HUES6 (cell line): ENCODE measurements at regions not wholly inside any gene's neighbourhood (a gene's known extent, or its start where the extent isn't known, plus 50 kb on each side); places are given as distances from the start of the nearest gene placed in this dataset.

Experiments
- H3K27ac ChIP-seq: 2 replicates; pipeline ENCODE4 v1.7.0; 2013; ENCODE audit warnings: low read depth, mild to moderate bottlenecking, low read length, inconsistent platforms
- H3K27me3 ChIP-seq: 2 replicates; pipeline ENCODE4 v1.6.1; 2013; ENCODE audit warnings: low read length; ENCODE audit not compliant: control insufficient read depth, insufficient read depth
- H3K36me3 ChIP-seq: 2 replicates; pipeline ENCODE4 v1.6.1; 2013; ENCODE audit warnings: low read length; ENCODE audit not compliant: control insufficient read depth, insufficient read depth
- H3K4me1 ChIP-seq: 2 replicates; pipeline ENCODE4 v1.6.1; 2013; ENCODE audit warnings: low read length; ENCODE audit not compliant: control insufficient read depth, insufficient read depth
- H3K4me3 ChIP-seq: 2 replicates; pipeline ENCODE4 v1.5.1; 2013; ENCODE audit warnings: low read depth, low read length
- H3K9ac ChIP-seq: one replicate; pipeline ENCODE4 v1.6.1; 2013; ENCODE audit warnings: mild to moderate bottlenecking, low read length
- H3K9me3 ChIP-seq: 2 replicates; pipeline ENCODE4 v1.6.1; 2013; ENCODE audit warnings: low read depth, low read length; ENCODE audit not compliant: control insufficient read depth, insufficient read depth

- Histone ChIP-seq H3K9me3 (no peaks in the 10 kb centered on the region), H3K4me1 (peaks cover 6% of the 10 kb centered on the region; the same call in 1 of the 2 replicates), H3K36me3 (no peaks in the 10 kb centered on the region), H3K27ac (no peak overlapping the region), H3K27me3 (no peaks in the 10 kb centered on the region), H3K4me3 (no peak overlapping the region), H3K9ac (no peak overlapping the region)
These were observed 266.0 kb downstream of the DTHD1 start for GRCh38 chr4:36547383-36547782.

- no peaks in the 10 kb centered on the region for H3K9me3 ChIP-seq
- no peak overlapping the region for H3K4me3 ChIP-seq
- H3K9ac ChIP-seq: no peak overlapping the region
- no peaks in the 10 kb centered on the region for H3K27me3 ChIP-seq
- peaks cover 6% of the 10 kb centered on the region; the same call in 1 of the 2 replicates for H3K4me1 ChIP-seq
- no peak overlapping the region for H3K27ac ChIP-seq
- H3K36me3 ChIP-seq: no peaks in the 10 kb centered on the region
These were observed 267.8 kb downstream of the DTHD1 start for GRCh38 chr4:36549252-36549651.

GRCh38 chr4:36549992-36550391 is 268.6 kb downstream of the DTHD1 start:
- Histone ChIP-seq H3K36me3 (no peaks in the 10 kb centered on the region), H3K4me1 (peaks cover 6% of the 10 kb centered on the region; the same call in 1 of the 2 replicates), H3K9me3 (no peaks in the 10 kb centered on the region), H3K27ac (no peak overlapping the region), H3K27me3 (no peaks in the 10 kb centered on the region), H3K9ac (no peak overlapping the region), H3K4me3 (no peak overlapping the region)

DNA sequence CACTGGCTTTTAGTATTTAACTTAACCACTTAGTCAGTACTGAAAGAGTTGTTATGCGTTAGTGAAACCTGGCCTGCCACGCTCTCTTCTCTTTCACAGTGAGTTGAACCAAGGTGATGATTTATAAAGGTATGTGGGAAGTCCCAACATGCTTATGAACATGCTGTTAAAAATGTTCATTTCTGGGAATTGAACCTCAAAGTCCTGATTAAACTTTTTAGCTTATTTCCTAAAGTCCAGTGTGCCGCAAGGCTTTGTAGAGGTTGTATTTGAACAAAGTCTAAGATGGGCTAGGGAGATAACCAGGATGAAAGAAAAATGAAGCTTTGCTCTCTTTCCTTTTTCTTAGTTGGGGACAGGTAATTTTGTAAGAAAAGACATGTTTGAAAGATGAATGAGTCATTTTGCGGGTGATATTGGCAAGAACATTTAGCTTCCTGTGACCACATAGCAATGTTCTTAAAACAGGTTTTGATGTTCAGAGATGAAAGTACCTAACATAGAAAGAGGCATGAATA is 270.3 kb downstream of the DTHD1 start:
- Histone ChIP-seq H3K9me3 (no peaks in the 10 kb centered on the region), H3K36me3 (no peaks in the 10 kb centered on the region), H3K9ac (no peak overlapping the region), H3K27me3 (no peaks in the 10 kb centered on the region), H3K27ac (no peak overlapping the region; the same call in 1 of the 2 replicates), H3K4me1 (peaks cover 7% of the 10 kb centered on the region), H3K4me3 (no peak overlapping the region)

GRCh38 chr4:36553029-36553428 is 271.6 kb downstream of the DTHD1 start:
- Histone ChIP-seq H3K36me3 (no peaks in the 10 kb centered on the region), H3K4me3 (no peak overlapping the region), H3K4me1 (peaks cover 11% of the 10 kb centered on the region), H3K27ac (no peak overlapping the region), H3K9me3 (no peaks in the 10 kb centered on the region), H3K9ac (no peak overlapping the region), H3K27me3 (no peaks in the 10 kb centered on the region)

DNA sequence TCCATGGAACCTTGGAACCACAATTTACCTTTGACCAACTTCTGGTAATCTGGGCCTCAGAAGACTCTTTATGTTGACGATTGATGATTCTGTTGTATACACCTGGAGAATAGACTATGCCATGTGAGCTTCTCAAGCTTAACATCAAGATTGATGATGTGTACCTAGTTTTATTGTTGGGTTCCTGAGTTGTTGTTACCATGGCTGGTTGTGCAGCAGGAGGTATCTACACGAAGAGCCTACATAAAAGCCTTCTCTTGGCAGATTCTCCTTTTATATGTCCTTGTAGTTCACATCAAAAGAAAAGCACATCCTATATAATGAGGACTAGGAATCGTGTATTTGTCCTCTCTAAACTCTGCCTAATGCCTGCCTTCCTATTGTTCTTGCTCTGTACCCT is 272.0 kb downstream of the DTHD1 start:
- Histone ChIP-seq H3K9me3 (no peaks in the 10 kb centered on the region), H3K4me3 (no peak overlapping the region), H3K9ac (no peak overlapping the region), H3K36me3 (no peaks in the 10 kb centered on the region), H3K27ac (no peak overlapping the region), H3K27me3 (no peaks in the 10 kb centered on the region), H3K4me1 (peaks cover 11% of the 10 kb centered on the region)

DNA sequence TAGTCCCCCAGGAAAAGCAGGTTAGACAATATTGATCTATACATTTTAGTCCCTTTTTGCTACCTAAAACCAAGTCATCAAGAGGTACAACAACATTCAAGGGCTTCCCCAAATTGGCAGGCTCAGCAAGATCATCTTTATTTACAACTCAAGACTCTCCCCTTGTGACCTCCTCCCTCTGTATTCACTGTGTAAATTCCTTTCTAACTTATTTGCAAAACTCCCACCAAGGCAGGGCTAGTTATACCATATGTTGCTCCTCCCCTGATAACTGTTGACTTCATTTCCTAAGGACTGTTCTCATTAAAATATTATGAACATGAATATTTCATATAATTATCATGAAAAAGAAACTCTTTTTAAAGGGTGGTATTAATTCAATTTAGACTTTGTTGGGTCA is 275.6 kb downstream of the DTHD1 start:
- Histone ChIP-seq H3K4me3 (no peak overlapping the region), H3K27me3 (no peaks in the 10 kb centered on the region), H3K9ac (no peak overlapping the region), H3K4me1 (peaks cover 7% of the 10 kb centered on the region), H3K27ac (no peak overlapping the region), H3K36me3 (no peaks in the 10 kb centered on the region), H3K9me3 (no peaks in the 10 kb centered on the region)

- no peak overlapping the region for H3K4me3 ChIP-seq
- no peak overlapping the region for H3K27ac ChIP-seq
- no peaks in the 10 kb centered on the region for H3K27me3 ChIP-seq
- no peaks in the 10 kb centered on the region for H3K4me1 ChIP-seq
- H3K9me3 ChIP-seq: no peaks in the 10 kb centered on the region
- no peaks in the 10 kb centered on the region for H3K36me3 ChIP-seq
- H3K9ac ChIP-seq: no peak overlapping the region
These were observed 287.2 kb downstream of the DTHD1 start for GRCh38 chr4:36568575-36568974.

DNA sequence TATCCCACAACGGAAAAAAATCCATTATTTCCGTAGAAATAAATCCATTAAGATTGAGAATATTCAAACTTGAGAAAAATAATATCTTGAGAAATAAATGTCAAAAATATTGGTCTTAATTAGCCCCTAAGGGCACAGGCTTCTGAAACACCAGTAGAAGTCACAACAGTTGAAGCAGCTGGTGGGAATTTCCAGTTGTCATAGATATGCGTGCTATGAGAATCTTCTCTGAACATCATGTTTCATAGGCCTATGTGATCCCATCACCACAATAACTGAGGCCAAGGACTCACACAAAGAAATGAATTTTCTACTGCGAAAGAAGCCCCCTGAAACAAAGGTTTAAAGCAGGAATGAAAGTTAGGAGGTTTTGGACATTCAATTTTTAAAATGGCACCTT is 292.0 kb downstream of the DTHD1 start:
- Histone ChIP-seq H3K9me3 (no peaks in the 10 kb centered on the region), H3K36me3 (no peaks in the 10 kb centered on the region), H3K9ac (no peak overlapping the region), H3K27me3 (no peaks in the 10 kb centered on the region), H3K27ac (no peak overlapping the region), H3K4me3 (no peak overlapping the region), H3K4me1 (no peaks in the 10 kb centered on the region)

GRCh38 chr4:36574816-36575215 is 293.4 kb downstream of the DTHD1 start:
- no peak overlapping the region for H3K4me3 ChIP-seq
- H3K4me1 ChIP-seq: no peaks in the 10 kb centered on the region

DNA sequence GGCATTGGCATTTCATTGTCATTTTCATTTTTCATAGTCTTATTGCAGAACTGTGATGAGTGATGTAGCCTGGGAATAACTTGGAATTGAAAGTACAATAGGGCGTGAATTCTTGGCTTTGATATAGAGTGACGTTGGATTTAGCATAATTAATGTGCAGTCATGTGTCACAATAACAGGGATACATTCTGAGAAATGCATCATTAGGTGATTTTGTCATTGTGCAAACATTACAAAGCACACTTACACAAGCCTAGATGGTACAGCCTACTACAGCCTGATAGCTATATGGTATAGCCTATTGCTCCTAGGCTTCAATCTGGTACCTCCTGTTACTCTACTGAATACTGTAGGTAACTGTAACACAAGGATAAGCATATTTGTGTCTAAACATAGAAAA is 300.8 kb downstream of the DTHD1 start:
- H3K9ac ChIP-seq: no peak overlapping the region
- no peak overlapping the region for H3K27ac ChIP-seq
- peaks cover 8% of the 10 kb centered on the region for H3K9me3 ChIP-seq
- H3K4me1 ChIP-seq: no peaks in the 10 kb centered on the region
- H3K4me3 ChIP-seq: no peak overlapping the region
- no peaks in the 10 kb centered on the region for H3K27me3 ChIP-seq
- H3K36me3 ChIP-seq: no peaks in the 10 kb centered on the region

More at GRCh38 chr4:36574816-36575215, 293.4 kb downstream of the DTHD1 start:
- Histone ChIP-seq H3K27me3 (no peaks in the 10 kb centered on the region), H3K9ac (no peak overlapping the region), H3K27ac (no peak overlapping the region), H3K36me3 (no peaks in the 10 kb centered on the region), H3K9me3 (no peaks in the 10 kb centered on the region)
